ENCODE measurements at regions not wholly inside any gene's neighbourhood (a gene's known extent, or its start where the extent isn't known, plus 50 kb on each side); places are given as distances from the start of the nearest gene placed in this dataset.
A peak's percentile ranks its signal among the peaks of the same experiment; 100 is the strongest.
"Not testable (repeated sequence)": the region's sequence is repeated elsewhere in the genome, so short reads cannot be mapped to it uniquely, and the experiment has no call there.

DNA sequence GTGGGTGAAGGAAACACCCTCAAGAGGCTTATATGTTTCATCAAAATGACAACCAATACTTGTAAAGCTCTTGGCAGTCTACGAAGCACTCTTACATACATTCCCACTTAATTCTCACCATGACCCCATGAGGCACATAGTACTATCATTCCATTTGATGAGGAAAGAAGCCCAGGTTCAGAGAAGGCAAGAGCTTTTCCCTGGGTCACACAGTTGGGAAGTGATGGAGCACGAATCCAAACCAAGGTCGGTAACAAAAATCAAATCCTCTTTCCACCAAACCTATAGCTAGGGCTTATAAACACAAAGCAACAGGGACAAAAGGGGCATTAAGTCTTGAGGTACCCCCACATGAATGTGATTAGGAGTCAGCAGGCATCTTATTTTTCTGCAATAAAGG is 187.1 kb downstream of the UACA start:
- no peak for DNase-seq

DNA sequence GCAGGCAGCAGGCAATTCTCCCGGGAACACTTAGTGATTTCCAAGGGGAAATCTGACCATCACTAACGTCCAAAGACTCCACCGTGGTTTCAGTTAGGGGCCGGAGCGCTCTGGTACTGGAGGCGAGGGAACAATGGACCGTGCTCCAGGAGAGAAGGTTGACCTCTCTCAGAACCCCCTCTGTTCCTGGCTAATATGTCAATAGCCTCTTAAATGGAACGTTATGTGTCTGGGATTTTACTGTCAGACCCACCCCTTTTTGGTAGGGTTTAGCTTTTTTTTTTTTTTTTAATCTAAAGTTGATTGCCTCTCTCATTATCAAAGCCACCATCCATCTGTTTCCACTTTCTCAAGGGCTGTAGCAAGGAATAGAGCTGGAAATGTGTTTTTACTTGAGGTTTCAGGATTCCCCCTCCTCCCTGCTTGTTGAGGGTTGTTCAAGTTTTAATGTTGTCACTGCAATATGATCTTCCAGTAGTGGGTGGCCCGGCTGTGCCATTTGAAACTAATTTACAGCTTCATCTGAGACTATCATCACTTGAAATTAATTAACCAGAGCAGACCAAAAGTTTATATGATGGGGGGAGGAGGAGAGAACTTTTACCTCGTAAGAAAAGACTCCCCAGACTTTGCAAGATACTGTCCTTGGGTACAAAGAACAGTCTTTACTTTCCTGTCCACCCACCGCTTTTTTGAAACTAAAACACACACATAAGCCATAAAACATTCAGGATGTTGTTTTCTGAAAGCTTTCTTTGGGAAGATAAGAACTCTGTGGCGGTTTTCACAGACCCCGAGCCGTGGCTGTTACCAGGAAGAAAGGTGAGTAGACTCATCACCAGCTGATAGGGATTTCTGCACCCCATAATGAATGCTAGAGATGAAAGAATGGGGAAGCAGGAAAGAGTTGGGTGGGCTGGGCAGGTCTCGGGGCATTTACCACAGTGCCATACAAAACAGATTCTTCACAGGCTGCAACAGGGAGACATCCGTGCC is 187.8 kb downstream of the UACA start:
- peak; percentile 16 for DNase-seq

DNA sequence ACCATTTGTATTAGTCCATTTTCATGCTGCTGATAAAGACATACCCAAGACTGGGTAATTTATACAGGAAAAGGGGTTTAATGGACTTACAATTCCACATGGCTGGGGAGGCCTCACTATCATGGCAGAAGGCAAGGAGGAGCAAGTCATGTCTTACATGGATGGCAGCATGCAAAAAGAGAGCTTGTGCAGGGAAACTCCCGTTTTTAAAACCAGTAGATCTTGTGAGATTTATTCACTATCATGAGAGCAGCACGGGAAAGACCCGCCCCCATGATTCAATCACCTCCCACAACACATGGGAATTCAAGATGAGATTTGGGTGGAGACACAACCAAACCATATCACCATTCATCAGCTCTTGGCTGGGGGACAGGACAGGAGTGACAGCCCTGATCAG is 189.0 kb downstream of the UACA start:
- not testable (repeated sequence) for DNase-seq

DNA sequence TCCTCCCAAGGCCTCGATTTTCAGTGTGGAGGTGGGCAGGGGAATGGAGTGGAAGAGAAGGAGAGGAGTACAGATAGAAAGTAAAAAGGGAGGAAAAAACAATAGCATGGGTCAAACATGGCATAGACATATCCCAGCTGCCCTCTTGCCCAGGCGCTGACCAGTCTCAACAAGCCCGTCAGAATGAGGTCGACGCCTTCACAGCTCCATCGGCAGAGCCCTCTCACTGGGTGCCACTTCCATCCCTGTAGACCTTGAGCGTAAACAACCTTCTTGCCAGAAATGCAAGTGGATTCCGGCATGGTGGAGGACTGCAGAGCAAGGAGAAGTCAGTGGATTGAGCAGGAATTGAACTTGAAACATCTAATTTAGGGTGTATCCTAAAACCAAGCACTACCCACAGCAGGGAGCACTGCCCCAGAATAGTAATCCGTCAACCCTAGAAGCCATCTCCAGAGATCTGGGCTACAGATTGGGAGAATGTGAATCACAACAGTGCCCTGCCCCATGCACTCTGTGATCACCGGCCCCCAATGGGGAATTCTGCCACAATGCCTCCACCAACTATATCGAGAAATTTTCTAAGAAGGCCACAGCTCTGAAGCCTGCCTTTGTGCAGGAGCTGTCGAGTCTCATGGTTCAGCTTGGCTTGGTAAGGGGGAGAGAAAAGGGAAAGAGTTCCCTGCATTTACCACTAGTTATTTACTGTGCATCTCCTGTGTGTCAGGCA is 190.1 kb downstream of the UACA start:
- DNase-seq: no peak

DNA sequence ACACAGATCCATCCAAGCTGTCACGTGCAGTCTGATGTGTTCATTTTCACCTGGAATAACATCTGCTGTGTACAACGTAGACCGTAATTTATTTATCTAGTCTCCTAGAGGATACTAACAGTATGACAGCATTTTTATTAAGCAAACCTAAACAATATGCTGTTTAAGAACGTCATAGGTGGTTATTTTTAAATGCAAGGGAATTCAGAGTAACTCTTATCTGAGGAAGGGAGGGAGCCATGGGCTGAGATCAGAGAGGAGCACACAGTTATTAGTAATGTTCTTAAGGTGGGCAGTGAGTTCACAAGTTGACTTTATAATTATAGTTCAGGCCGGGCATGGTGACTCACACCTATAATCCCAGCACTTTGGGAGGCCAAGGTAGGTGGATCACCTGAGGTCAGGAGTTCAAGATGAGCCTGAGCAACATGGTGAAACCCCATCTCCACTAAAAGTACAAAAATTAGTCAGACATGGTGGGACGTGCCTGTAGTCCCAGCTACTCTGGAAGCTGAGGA is 193.6 kb downstream of the UACA start:
- DNase-seq: peak; percentile 42

DNA sequence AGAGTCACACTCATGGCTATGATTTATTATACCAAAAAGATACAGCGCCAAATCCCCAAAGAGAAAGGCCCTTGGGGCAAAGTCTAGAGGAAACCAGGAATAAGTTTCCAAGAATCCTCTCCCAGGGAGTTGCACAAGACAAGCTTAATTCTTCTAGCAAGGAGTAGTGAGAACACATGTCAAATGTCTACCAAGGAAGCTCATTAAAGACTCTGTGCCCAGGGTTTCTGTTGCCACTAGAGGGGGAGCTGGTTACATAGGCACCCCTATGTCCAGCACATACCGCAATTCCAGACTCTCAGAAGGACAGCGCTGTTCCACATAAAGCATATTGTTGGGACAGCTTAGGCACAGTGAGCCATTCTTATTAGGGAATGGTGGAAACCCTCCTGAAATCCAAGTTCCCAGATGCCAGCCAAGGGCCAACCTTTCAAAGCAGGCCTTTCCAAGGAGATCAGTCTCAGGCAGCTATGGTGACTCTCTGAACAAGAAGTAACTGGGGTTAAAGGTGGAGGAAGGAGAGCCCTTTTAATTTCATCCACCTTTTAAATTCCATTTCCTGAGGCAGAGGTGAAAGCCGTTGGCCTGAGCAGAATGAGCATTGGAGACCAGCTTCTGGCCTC is 194.2 kb downstream of the UACA start:
- peak; percentile 33 for DNase-seq

DNA sequence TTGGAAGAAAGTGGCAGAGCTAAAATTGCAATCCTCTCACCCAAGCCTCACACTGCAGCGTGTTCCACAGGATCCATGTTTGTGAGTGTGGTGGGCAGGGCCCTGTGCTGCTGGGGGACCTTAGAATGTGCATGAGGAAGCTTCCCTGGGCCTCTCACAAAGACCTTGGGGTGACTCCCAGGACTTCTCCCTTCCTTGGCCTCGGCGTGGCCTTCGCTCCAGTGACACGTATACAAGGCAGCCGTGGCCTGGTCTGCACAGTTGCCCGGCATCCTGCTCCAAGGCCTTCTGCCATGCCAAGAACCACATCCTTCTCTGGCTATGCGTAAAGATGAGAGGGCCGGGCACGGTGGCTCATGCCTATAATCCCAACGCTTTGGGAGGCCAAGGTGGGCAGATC is 196.4 kb downstream of the UACA start:
- DNase-seq: no peak

DNA sequence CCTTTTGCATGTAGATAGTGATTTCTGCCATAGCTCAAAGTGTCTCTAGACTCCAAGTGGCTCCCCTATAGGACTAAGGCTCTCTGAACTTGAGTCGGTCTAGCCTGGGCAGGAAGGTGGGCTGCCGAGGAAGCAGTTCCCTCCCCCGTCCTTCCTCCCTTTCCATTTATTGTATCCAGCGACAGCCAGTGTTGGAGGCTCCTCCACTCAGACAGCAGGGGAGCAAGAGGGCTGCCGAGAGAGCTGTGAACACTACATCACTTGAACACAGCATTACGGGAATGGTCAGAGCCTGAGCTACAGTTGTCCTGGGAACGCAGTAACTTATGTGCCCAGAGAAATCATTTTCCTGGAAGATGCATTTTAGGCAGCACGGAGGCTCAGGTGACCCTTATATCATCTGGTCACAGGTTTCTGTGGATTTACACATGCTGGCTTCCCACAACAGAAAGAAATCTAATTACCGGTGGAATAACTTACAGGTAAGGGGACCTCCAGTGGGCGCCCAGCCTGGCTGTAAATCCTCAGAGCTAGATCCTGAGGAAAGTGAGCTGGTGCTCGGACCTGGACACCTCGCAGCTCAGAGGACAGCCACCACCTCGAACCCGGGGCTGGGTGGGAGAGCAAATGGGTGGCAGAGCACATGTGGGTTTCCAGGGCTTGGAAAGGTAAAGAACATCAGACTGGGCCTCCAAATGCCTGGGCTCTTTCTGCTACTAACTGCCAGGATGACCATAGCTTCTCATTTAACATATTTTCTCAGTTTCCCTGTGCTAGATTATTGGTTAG is 197.1 kb downstream of the UACA start:
- no peak for DNase-seq

DNA sequence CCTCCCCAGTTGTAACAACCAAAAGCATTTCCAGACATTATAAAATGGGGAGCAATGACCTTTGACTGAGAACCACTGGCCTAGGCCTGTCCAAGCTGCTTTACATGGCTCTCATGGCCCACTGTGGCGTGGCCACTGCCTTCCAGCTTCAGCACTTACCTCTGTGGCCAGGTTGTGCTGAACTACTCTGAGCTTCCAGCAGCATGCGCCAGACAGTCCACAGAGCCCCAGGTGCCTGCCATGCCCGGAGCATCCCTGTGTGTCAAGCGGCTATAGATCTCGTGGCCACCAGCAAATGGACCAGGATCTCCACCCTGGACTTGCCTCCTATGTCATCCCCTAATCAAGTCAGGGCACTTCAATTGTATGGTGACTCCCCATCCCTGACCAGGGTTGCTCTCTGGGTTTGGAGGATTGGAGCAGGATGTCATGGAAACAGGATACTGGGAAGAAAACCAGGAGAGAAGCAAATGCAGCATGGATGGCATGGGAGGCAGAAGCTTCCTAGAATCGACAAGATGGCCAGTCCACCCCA is 199.7 kb downstream of the UACA start:
- no peak for DNase-seq

DNA sequence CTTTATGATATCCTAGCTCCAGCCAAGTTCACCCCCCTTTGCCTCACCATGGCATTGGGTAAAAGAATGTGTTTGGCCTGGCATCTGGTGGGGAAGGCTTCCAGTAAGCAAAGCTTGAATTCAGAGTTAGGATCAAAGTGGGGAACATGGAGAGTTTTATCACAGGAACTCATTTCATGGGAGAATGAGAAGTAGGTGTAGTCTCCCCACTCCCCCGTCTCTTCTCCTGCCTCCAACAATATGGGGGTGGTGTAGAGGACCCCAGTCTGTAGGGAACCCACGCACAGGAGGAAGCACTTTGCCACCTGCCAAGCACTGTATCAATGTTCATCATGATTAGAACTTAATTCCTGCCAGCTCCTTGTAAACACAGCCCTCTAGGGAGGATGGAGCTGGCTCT is 200.5 kb downstream of the UACA start:
- no peak for DNase-seq

DNA sequence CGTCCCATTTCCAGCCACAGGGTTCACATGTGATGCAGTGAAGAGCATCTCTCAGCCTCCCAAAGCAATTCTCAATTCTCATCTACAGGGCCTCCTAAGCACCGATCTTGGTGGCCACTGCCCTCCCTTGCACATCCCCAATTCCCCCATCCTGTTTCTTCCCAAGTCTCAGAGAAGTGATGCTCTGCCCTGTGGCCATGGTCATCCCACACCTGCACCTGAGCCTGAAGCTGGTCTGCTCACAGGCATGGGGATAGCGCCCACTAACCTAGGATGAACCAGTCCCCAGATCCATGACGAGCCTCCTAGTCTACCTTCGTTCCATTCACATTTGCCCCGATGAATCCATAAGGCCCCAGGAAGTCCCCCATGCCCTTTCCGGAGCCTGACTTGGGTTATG is 201.5 kb downstream of the UACA start:
- DNase-seq: no peak

DNA sequence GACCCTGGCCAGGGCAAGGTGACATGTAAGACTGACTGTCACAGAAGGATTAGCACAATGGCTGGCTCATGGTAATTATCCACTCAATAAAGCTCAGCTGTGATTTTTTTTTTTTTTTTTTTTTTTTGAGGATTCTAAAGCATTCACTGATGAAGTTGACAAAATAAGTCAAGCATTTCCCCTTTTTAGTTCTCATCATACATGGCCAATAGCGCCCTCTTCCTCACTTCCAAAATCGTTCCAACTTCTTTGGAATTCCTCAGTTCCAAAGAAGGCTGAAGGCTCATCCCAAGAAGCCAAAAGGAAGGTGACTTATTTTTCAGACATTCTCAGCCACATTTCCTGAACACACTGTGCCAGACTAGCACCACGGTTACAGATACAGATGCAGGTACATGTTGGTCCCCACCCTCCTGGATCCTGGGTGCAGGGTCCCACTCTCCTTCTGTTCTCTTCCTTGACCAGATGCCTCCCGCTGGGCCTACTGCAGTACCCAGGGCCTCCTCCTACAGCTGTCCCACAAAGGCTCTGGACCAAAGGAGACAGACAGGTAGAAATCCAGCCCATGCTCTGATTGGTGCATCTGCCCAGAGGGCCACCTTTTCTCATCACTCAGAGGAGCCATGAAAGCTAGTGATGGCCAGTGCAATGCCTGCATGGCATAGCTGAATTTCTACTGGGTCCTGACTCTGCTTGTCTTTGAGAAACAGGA is 202.6 kb downstream of the UACA start:
- DNase-seq: no peak

DNA sequence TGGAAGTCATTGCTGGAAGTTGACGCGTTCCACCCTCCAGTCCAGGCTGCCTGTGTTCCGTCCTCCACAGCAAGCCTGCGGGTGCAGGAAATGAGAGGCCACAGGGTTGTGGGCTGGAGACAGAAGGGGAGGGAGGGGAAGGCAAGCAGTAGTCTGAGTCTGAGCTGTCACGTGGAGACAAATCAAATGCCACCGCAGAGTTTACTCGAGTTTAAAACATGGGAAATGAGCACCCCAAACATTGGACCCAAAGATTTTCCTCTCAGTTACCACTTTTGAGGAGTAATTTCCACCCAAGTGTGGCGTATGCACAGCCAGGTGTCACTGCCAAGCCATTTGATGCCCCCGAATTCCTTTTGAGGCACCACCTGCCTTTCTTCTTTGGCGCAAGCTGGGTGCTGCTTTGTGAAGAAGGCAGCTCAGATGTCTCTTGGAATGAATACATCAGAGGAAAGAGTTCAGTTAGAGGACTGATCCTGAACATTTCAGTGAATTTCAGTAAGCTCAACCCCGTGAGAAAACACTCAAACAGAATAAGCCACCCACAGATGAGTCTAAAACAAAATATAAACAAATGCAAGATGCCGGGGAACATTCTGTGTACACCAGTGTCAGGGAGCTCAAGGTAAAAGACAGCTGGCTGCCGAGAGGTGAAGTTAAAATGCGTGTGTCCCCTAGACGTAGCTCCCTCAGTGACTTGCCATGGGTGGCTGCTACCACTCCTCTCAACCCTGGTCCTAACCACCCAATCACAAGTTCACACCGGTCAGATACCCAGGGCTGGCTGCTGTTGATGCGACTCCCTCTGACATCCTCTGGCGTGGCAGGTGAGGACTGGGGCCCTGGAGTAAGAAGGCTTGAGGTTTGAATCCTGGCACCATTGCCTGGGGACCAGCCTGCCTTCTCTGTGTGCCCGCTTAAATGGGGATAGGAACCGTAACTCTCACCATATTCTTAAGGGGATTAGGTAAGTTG is 203.8 kb downstream of the UACA start:
- DNase-seq: peak; percentile 55

DNA sequence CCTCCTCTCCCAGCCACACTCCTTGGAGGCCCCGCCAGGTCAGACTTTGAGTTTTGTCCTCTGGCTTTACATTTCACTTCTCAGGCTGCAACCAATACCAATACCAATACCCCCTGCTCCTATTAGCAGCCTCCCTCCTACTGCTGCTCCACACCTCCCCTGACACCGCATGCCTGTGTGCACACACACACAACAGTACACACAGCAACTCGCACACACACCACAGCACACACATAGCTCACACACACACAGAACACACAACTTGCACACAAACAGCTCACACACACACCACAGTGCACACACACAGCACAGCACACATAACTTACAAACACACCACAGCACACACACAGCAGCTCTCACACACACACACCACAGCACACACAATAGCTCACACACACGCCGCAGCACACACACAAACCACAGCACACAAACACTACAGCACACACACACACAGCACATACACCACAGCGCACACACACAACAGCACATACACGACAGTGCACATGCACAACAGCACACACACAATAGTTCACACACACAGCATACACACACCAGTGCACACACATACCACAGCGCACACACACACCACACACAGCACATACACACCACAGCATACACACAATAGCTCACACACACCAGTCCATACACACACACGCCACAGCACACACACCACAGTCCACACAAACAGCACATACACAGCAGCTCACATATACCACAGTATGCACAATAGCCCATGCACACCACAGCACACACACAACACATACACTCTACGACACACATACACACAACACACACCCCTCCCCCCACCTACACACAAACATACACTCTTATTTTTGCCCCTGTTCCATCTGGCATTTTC is 204.7 kb downstream of the UACA start:
- DNase-seq: no peak

DNA sequence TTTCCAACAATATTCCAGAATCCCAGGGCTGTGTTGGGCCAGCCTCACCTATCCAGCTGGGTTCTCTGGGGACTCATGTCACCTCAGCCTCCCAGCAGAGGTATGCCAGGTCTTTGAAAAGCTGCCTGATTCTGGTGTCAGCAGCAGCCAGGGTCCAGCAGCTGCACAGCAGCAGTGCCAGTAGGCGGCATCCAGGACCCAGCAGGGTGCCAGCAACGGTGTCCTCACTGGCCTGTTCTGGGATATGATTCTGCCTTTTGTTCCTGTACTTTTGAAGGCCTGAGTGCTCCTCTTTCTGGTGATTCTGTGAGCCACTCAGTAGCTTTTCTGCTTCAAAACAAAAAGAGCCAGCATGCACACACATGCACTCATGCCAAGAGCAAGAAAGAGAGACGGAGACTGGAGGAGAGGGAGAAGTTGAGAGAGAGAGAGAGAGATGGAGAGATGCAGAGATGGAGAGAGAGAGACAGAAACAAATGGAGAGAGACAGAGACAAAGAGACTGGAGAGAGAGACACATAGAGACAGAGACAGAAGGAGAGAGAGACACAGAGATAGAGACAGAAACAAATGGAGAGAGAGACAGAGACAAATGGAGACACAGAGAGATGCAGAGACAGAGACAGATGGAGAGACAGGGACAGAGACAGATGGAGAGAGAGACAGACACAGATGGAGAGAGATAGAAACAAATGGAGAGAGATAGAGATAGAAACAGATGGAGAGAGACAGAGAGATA is 205.7 kb downstream of the UACA start:
- DNase-seq: peak; percentile 71

DNA sequence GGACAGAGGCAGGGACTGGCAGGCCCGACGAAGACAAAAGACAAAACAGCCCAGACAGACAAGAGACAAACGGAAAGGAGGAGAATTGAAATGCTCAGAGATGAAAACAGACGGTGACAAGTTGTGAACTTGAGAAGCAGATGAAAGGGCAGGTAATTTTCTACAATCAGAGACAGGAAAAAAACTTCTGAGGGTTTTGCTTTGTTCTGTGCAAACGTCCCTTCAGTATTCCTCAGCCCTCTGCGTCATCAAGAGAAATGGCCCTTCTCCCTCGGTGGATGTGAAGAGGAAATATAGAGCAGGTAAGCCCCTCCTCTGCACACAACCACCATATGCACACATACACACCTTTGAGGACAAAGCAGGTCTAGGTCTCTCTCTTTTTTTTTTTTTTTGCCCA is 206.6 kb downstream of the UACA start:
- peak; percentile 57 for DNase-seq

DNA sequence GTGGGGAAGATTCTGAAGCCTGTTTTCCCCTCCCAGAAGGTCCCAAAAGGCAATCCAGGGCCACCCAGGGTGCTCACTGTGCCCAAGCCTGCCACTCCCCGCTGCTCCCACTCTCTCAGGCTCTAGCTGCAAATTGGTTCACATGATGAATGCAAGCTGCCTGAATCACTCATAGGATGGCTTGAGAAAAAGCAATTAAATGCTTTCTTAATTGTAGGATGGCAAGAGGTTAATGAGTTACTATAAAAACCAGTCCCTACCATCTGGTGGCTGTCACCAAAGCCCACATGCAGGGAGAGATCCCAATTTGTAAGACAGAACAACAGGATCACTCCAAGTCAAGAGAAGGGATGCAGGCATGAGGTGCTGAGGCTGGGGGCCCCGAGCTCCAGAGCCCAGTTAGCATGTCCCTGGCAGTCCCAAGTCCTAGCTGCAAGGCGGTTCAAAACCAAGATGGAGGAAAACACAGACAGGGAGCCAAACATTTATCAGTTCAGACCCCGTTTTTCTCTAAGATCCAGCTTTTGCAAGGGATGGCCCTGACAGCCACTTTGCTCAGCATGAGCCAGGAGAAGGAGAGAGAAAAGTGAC is 207.1 kb downstream of the UACA start:
- peak; percentile 91 for DNase-seq

DNA sequence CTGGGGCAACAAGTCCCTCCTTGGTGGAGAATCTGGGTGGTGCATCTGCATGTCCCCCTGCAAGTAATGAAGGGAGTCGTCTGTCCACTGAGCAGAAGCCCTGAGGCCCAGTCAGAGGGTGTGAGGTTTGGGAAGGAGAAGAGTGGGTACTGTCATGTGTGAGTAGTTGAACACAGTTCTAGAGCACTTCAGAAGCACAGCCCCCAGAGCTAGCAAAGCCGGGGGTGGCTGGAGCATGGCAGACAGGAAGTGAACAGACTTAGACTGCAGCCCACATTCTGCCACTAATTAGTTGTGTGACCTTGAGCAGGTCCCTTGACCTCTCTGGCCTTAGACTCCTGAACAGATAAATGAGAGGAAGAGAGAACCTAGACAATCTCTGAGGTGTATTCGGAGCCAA is 207.6 kb downstream of the UACA start:
- peak; percentile 59 for DNase-seq
